Mesenchymal stem cell (in vitro differentiated cells and primary cell): ENCODE measurements at regions not wholly inside any gene's neighbourhood (a gene's known extent, or its start where the extent isn't known, plus 50 kb on each side); places are given as distances from the start of the nearest gene placed in this dataset.

Experiments
- DNase-seq: peaks from one replicate; pipeline ENCODE4 v3.0.0-alpha.2; 2013
- H2AFZ ChIP-seq: one replicate; pipeline ENCODE4 v1.6.1; 2013; ENCODE audit warnings: low read depth, mild to moderate bottlenecking, control low read depth, inconsistent platforms, low read length, moderate library complexity
- H2AK5ac ChIP-seq: 2 replicates; pipeline ENCODE4 v1.6.1; 2013; ENCODE audit warnings: low read length, moderate library complexity, mild to moderate bottlenecking, inconsistent platforms; ENCODE audit not compliant: severe bottlenecking
- H2BK120ac ChIP-seq: one replicate; pipeline ENCODE4 v1.6.1; 2013; ENCODE audit warnings: low read depth, mild to moderate bottlenecking, inconsistent platforms, low read length, moderate library complexity
- H2BK12ac ChIP-seq, 2 experiments: one replicate each; pipeline ENCODE4 v1.6.1; 2013; ENCODE audit warnings: inconsistent platforms in 2 of 2, low read length in 2 of 2, mild to moderate bottlenecking in 2 of 2, moderate library complexity in 2 of 2, control low read depth in 1 of 2
- H2BK15ac ChIP-seq: one replicate; pipeline ENCODE4 v1.6.1; 2013; ENCODE audit warnings: mild to moderate bottlenecking, low read depth, inconsistent platforms; ENCODE audit not compliant: poor library complexity, severe bottlenecking
- H2BK5ac ChIP-seq: 2 replicates; pipeline ENCODE4 v1.6.1; 2013; ENCODE audit warnings: low read depth, mild to moderate bottlenecking, low read length, control low read depth, inconsistent platforms; ENCODE audit not compliant: poor library complexity, severe bottlenecking
- H3K14ac ChIP-seq, 2 experiments: one replicate each; pipeline ENCODE4 v1.6.1; 2013; ENCODE audit warnings: inconsistent platforms in 2 of 2, low read length in 2 of 2, control low read depth in 1 of 2, mild to moderate bottlenecking in 1 of 2, moderate library complexity in 1 of 2
- H3K18ac ChIP-seq, 2 experiments: one replicate each; pipeline ENCODE4 v1.6.1; 2013; ENCODE audit warnings: inconsistent platforms in 2 of 2, low read length in 2 of 2, control low read depth in 1 of 2, low read depth in 1 of 2, mild to moderate bottlenecking in 1 of 2
- H3K23ac ChIP-seq, 2 experiments: one replicate each; pipeline ENCODE4 v1.6.1; 2013; ENCODE audit warnings: inconsistent platforms in 2 of 2, low read length in 2 of 2, mild to moderate bottlenecking in 2 of 2, moderate library complexity in 2 of 2, control low read depth in 1 of 2
- H3K27ac ChIP-seq: 2 replicates; pipeline ENCODE4 v1.5.1; 2013; ENCODE audit warnings: mild to moderate bottlenecking, moderate library complexity, low read length, control low read depth, inconsistent platforms; ENCODE audit not compliant: poor library complexity, severe bottlenecking
- H3K27me3 ChIP-seq, 2 experiments: 2 replicates each; pipeline versions ENCODE4 v1.6.1 to v1.7.0; 2013; ENCODE audit warnings: low read length in 2 of 2, mild to moderate bottlenecking in 2 of 2, moderate library complexity in 2 of 2, control low read depth in 1 of 2, inconsistent platforms in 1 of 2; ENCODE audit not compliant: control insufficient read depth in 1 of 2, insufficient read depth in 1 of 2
- H3K36me3 ChIP-seq, 2 experiments: 2 replicates each; pipeline versions ENCODE4 v1.6.1 to v1.7.0; 2013; ENCODE audit warnings: low read length in 2 of 2, control low read depth in 1 of 2, inconsistent platforms in 1 of 2, low read depth in 1 of 2, mild to moderate bottlenecking in 1 of 2; ENCODE audit not compliant: insufficient read depth in 2 of 2, control insufficient read depth in 1 of 2
- H3K4ac ChIP-seq, 2 experiments: one replicate each; pipeline ENCODE4 v1.6.1; 2013; ENCODE audit warnings: inconsistent platforms in 2 of 2, low read length in 2 of 2, mild to moderate bottlenecking in 2 of 2, moderate library complexity in 2 of 2, control low read depth in 1 of 2, low read depth in 1 of 2
- H3K4me1 ChIP-seq: 2 replicates; pipeline ENCODE4 v1.6.1; 2013; ENCODE audit warnings: low read depth, low read length, control low read depth; ENCODE audit not compliant: control insufficient read depth, insufficient read depth
- H3K4me2 ChIP-seq: 2 replicates; pipeline ENCODE4 v1.6.1; 2013; ENCODE audit warnings: low read length, mild to moderate bottlenecking, inconsistent platforms; ENCODE audit not compliant: poor library complexity, severe bottlenecking
- H3K4me3 ChIP-seq, 2 experiments: 2 replicates each; pipeline versions ENCODE4 v1.5.1 to v1.7.0; 2013; ENCODE audit warnings: low read length in 2 of 2, mild to moderate bottlenecking in 2 of 2, control low read depth in 1 of 2, low read depth in 1 of 2; ENCODE audit not compliant: insufficient read depth in 1 of 2
- H3K79me1 ChIP-seq: replicated peaks from 2 replicates; pipeline ENCODE4 v1.6.1; 2013; ENCODE audit warnings: mild to moderate bottlenecking, control low read depth, low read length, inconsistent platforms; ENCODE audit not compliant: poor library complexity, severe bottlenecking
- H3K9ac ChIP-seq: 2 replicates; pipeline ENCODE4 v1.7.0; 2013; ENCODE audit warnings: mild to moderate bottlenecking, low read length, moderate library complexity
- H3K9me3 ChIP-seq: 2 replicates; pipeline ENCODE4 v1.7.0; 2013; ENCODE audit warnings: mild to moderate bottlenecking, low read length; ENCODE audit not compliant: control insufficient read depth
- H4K8ac ChIP-seq: one replicate; pipeline ENCODE4 v1.6.1; 2013; ENCODE audit warnings: inconsistent platforms, mild to moderate bottlenecking, low read length, moderate library complexity
- H4K91ac ChIP-seq: one replicate; pipeline ENCODE4 v1.6.1; 2013; ENCODE audit warnings: mild to moderate bottlenecking, low read length, inconsistent platforms
- WGBS: methylation state at CpG from one replicate; pipeline ENCODE4 v1.1.7; 2013; ENCODE audit warnings: mixed read lengths; 5-methylcytosine and 5-hydroxymethylcytosine counted together

- no peaks in the 10 kb centered on the region for H3K9me3 ChIP-seq
- H3K4me1 ChIP-seq: no peaks in the 10 kb centered on the region
- H3K36me3 ChIP-seq: no peaks in the 10 kb centered on the region
- no peak overlapping the region for H4K8ac ChIP-seq
- no peak overlapping the region for H3K4me2 ChIP-seq
- no peak overlapping the region for H3K23ac ChIP-seq
- no peak overlapping the region for H2AFZ ChIP-seq
- H2BK120ac ChIP-seq: no peak overlapping the region
- H3K9ac ChIP-seq: no peak overlapping the region
- no peak overlapping the region for H2BK5ac ChIP-seq
- no peaks in the 10 kb centered on the region for H3K27me3 ChIP-seq
- no peak overlapping the region for H2BK15ac ChIP-seq
- no peak overlapping the region for H3K4me3 ChIP-seq
- H4K91ac ChIP-seq: no peak overlapping the region
- 86% methylated on average over 14 of the region's 15 CpGs for WGBS
- H3K14ac ChIP-seq: no peak overlapping the region
- no peaks in the 10 kb centered on the region for H3K79me1 ChIP-seq
- H3K4ac ChIP-seq: no peak overlapping the region
- no peak overlapping the region for H2BK12ac ChIP-seq
- no peak for DNase-seq
- no peak overlapping the region for H3K18ac ChIP-seq
- no peak overlapping the region for H3K27ac ChIP-seq
- no peak overlapping the region for H2AK5ac ChIP-seq
Observed at GRCh38 chr10:36817898-36818297, 307.5 kb upstream of the ANKRD30A start.

- H2BK12ac ChIP-seq: no peak overlapping the region
- H2BK5ac ChIP-seq: no peak overlapping the region
- 78% methylated on average over 2 of the region's 2 CpGs for WGBS
- no peaks in the 10 kb centered on the region for H3K9me3 ChIP-seq
- no peak overlapping the region for H3K9ac ChIP-seq
- H3K27me3 ChIP-seq: no peaks in the 10 kb centered on the region
- H2BK120ac ChIP-seq: no peak overlapping the region
- no peaks in the 10 kb centered on the region for H3K79me1 ChIP-seq
- DNase-seq: no peak
- H3K14ac ChIP-seq: no peak overlapping the region
- no peak overlapping the region for H3K4me2 ChIP-seq
- no peak overlapping the region for H3K4ac ChIP-seq
- no peak overlapping the region for H3K23ac ChIP-seq
- no peak overlapping the region for H4K8ac ChIP-seq
- no peak overlapping the region for H2BK15ac ChIP-seq
- H2AFZ ChIP-seq: no peak overlapping the region
- no peaks in the 10 kb centered on the region for H3K4me1 ChIP-seq
- H4K91ac ChIP-seq: no peak overlapping the region
- H3K4me3 ChIP-seq: no peak overlapping the region
- H3K18ac ChIP-seq: no peak overlapping the region
- no peak overlapping the region for H2AK5ac ChIP-seq
- no peak overlapping the region for H3K27ac ChIP-seq
- H3K36me3 ChIP-seq: no peaks in the 10 kb centered on the region
Observed at GRCh38 chr10:36808625-36809362, 316.6 kb upstream of the ANKRD30A start.

GRCh38 chr10:36803229-36803628 is 322.2 kb upstream of the ANKRD30A start:
- 90% methylated on average over 4 of the region's 6 CpGs for WGBS
- Histone ChIP-seq H3K27ac (no peak overlapping the region), H3K23ac (no peak overlapping the region), H2BK5ac (no peak overlapping the region), H3K79me1 (no peaks in the 10 kb centered on the region), H3K4me1 (no peaks in the 10 kb centered on the region), H3K4me3 (no peak overlapping the region), H4K91ac (no peak overlapping the region), H2BK120ac (no peak overlapping the region), H3K4me2 (no peak overlapping the region), H2AFZ (no peak overlapping the region), H3K9ac (no peak overlapping the region), H3K9me3 (no peaks in the 10 kb centered on the region), H2AK5ac (no peak overlapping the region), H3K18ac (peak overlapping the region in 1 of 2 experiments; percentile 40), H3K14ac (no peak overlapping the region), H3K36me3 (no peaks in the 10 kb centered on the region), H2BK15ac (no peak overlapping the region), H3K27me3 (no peaks in the 10 kb centered on the region), H4K8ac (no peak overlapping the region), H2BK12ac (no peak overlapping the region), H3K4ac (no peak overlapping the region)
- no peak for DNase-seq

GRCh38 chr10:36802490-36803153 is 322.8 kb upstream of the ANKRD30A start:
- WGBS: 94% methylated on average over 7 of the region's 13 CpGs
- no peak overlapping the region for H3K27ac ChIP-seq

More at GRCh38 chr10:36802490-36803153, 322.8 kb upstream of the ANKRD30A start:
- no peaks in the 10 kb centered on the region for H3K4me1 ChIP-seq
- H4K8ac ChIP-seq: no peak overlapping the region
- no peak overlapping the region for H3K23ac ChIP-seq
- no peak overlapping the region for H3K4me3 ChIP-seq
- H2AK5ac ChIP-seq: no peak overlapping the region
- H2AFZ ChIP-seq: no peak overlapping the region
- no peak overlapping the region for H2BK120ac ChIP-seq
- DNase-seq: peak; percentile 1
- no peak overlapping the region for H3K14ac ChIP-seq
- no peaks in the 10 kb centered on the region for H3K27me3 ChIP-seq
- H4K91ac ChIP-seq: no peak overlapping the region
- no peak overlapping the region for H2BK12ac ChIP-seq
- H3K4me2 ChIP-seq: no peak overlapping the region
- H2BK15ac ChIP-seq: no peak overlapping the region
- H3K36me3 ChIP-seq: no peaks in the 10 kb centered on the region
- H3K79me1 ChIP-seq: no peaks in the 10 kb centered on the region
- no peak overlapping the region for H3K4ac ChIP-seq
- no peak overlapping the region for H3K9ac ChIP-seq
- H3K9me3 ChIP-seq: no peaks in the 10 kb centered on the region
- no peak overlapping the region for H2BK5ac ChIP-seq
- H3K18ac ChIP-seq: no peak overlapping the region
